ENCODE measurements at regions not wholly inside any gene's neighbourhood (a gene's known extent, or its start where the extent isn't known, plus 50 kb on each side); places are given as distances from the start of the nearest gene placed in this dataset.
A peak's percentile ranks its signal among the peaks of the same experiment; 100 is the strongest.

DNA sequence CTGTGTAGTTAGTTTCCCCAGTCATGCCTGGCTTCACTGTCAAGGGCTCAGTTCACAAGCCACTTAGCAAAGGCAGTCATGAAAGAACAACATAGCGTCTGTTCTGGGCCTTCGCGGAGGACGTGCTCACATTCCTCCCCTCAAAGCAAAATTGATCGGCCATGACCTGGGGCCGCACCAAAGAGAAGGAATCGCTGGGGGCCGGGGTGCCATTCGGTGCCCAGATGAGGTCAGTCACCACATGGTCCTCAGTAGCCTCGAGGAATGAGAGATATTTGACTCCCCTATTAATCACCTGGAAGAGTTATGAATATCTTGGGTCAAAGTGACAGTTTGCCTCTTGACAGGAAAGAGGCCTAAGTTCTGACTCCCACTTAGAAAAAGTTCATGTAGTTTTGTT, 251.1 kb upstream of the JUN start:
- DNase-seq: no peak

DNA sequence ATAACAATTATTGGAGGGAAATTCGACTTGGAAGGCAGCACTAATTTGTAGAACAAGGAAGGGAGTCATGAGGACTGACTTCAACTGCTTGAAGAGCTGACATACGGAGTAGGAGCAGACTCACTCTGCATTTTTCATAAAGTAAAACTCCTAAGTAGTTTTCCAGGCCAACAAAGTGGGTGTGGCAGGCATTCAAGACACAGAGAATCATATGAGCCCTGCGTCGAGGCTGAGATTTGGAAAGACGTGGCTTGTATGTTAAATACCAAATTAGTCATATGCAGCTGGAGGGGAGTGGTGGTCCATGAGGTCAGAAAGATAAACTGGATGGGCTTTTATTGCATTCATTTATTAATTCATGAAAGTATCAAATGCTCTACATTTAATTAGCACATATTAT, 255.7 kb upstream of the JUN start:
- DNase-seq: no peak

DNA sequence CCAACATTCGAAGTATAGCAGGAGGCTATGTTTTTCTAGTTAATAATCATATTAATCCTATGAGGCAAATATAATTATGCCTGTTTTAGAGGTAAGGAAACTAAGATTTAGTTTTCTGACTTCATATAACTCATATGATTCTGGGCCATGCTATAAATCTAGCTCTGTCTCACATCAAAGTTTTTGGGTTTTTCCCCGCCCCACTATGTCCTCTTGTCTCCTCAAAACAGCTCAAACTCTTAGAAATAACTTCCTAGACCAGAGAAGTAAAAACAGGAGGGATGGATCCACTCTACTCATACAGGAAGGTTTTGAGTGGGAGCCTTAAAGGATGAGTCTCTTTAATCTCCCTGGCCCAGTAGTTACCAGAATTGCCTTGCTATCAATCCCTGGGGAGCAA, 256.4 kb upstream of the FGGY start:
- DNase-seq: no peak

DNA sequence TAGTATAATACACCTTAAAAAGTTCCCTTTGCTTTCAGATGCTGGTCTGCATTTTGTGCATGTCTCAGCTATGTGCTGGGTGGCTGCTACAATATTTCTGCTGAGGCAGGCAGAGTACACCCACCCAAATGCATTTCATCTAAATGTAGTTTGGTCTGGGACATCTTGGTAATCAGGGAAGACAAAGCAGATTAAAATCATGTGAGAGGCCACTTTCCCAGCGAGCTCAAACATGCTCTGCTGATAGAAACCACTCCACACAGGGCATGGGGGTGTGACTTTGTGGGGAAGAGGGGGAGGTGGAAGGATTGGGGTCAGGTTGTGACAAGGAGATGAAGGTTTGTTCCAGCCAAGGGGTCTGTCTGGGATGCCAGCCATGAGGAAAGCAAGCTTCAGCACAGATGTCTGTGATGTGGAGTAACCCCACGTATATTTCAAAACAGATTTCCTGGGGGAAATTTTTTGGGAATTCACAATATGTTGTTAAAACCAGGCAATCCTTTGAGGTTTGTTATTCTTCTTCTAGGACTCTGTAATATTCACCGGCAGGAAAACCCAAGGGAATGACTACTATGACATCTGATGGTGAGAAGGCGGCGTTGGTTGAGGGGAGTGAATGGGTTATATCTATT, 255.1 kb upstream of the FGGY start:
- peak; percentile 23 for DNase-seq

DNA sequence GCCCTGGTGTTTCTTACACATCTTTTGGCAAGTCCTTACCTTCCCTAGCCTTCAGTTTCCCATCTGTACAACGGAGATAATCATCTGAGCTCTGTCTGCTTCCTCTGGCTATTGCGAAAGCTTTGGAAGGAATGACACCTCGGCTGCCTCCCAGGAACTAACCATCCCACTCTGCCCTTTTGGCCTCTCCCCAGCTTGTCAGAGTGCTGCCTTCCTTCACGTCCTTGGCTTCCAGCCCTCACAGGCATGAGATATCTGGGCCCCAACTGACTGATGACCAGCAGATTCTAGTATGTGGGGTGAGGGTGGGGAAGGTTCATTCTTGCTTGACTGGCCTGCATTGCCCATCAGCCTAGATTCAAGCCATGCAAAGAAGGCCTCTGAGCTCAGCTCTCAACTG, 253.1 kb upstream of the FGGY start:
- DNase-seq: peak; percentile 81

DNA sequence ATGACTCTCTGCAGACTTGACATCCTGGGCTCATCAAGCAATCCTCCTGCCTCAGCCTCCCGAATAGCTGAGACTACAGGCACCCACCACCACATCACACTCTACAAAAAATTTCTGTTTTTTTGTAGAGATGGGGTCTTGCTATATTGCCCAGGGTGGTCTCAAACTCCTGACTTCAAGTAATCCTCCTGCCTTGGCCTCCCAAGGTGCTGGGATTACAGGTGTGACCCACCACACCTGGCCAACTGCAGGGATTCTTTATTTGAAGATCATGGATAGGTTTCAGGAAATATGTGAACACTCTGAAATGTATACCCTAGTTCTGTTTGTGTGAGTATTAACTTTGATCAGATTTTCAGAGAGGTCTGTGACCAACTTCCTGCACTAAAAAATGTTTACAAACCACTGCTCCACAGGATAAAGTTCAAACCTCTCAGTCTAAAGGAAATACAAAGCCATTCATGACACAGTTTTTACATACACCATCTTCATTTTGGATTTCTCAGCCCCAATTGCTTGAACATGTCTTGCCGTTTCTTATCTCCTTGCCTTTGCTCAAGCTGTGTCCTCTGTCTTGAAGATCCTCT, 252.3 kb upstream of the FGGY start:
- DNase-seq: no peak

DNA sequence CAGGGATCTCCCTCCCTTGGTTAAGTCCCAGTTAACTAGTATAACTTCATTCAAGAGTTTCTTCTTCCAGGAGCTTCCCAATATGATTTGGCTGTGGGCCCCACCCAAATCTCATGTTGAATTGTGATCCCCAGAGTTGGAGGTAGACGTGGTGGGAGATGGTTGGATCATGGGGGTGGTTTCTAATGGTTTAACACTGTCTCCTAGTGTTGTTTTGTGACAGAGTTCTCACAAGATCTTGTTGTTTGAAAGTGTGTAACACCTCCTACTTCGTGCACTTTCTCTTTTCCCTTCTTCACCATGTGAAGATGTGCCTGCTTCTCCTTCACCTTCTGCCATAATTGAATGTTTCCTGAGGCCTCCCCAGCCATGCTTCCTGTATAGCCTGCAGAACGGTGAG, 251.8 kb upstream of the FGGY start:
- DNase-seq: no peak

DNA sequence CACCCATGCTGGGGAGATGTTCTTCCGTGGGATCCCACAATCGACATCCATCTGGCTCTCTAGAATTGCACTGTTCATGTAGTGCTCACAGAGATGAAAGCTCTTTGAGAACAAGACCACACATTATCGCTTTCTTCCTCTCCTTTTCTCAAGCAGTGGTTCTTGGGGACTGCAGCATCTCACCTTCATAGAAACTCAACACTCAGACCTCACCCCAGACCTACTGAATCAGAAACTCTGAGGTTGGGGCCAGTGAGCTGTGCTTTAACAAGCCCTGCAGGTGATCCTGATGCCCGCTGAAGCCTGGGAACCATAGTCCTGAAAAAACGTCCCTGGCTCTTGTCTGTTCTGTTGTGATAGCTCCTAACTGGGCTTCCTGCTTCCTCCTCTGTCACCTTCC, 251.3 kb upstream of the FGGY start:
- no peak for DNase-seq

DNA sequence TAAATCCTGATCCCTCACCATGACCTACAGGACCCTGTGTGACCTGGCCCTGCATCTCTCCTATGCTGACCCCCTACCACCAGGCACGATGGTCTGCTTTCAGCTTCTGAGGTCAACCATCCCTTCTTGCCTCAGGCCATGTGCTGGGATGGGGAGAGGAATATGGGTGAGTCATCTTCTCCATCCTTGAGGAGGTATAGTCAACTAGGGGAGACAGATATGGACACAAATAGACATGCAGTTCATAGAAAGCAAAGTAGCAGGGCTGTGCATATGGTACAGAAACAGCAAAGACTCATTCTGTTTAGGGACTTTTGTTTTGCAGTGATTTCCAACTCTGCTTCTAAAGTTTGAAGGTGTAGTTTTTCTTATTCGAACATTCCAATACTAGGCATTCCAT, 250.8 kb upstream of the FGGY start:
- peak; percentile 68 for DNase-seq

DNA sequence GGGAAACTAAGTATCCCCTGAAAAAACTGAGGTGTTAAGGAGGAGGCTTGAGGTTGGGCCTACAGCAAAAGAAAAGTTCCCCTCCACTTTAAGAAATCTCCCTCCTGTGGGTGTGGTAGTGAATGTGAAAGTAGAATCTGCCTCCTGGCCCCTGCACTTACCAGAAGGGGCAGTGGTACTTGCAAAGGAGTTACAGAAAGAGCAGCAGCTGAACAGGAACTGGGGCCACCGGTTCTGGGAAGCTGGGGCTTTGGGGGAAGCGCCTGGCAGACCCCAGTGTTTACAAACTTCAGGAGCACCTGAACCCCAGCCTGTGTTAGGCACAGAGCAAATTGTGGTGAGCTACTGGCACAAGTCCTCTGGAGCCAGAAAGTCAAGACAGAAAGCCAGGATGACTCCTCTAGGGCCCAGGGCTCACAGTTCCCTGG, 250.2 kb upstream of the FGGY start:
- DNase-seq: no peak

DNA sequence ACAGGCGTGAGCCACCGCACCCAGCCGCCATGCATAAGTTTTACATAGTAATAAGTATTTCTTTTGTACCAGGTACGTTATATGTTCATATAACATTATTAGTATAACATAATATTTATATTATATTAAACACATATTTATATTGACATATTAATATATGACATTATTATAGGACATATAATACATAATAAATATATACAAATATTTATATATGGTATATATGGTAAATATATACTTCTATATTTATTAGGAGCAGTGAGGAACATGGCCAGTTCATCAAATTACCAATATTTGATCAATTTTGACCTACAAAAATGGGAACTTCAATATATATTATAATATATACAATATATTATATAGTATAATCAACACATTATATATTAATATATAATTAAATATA, 245.9 kb upstream of the FGGY start:
- DNase-seq: no peak

DNA sequence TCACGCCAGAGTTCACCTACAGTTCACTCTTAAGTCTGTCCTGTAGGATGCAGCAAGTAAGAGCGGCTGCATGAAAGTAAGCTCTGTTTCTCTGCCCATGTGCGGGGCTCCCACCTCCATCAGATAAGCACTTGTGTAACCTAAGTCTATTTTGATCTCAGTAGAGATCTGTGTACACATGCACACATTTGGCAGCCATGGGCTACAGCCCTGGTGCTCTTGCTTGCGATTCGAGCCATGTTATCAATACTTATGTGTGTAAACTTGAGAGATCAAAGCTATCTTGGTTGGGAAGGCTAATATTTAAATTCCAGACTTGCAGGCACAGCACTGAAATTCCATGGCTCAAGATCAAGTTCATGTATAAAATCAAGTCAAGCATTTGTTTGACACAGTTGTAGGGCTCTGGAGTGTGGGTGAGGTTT, 244.7 kb upstream of the FGGY start:
- DNase-seq: no peak

DNA sequence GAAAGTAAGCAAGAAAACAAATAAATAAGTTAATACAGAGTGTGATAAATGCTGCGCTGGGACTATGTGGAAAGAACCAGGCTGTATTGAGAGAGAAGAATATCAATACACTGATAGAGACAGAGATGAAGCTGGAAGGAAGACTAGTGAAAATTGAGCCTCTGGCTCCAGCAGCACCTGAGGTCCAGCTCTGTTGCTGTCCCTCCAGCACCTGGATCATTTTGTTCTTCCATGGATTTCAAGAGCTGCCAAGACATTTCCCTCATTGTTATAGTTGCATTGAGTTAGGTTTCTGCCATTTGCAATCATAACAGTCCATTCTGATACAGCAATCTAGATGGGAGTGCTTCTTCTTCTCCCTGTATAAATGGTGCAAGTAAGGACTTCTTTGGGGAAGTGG, 242.7 kb upstream of the FGGY start:
- DNase-seq: no peak

DNA sequence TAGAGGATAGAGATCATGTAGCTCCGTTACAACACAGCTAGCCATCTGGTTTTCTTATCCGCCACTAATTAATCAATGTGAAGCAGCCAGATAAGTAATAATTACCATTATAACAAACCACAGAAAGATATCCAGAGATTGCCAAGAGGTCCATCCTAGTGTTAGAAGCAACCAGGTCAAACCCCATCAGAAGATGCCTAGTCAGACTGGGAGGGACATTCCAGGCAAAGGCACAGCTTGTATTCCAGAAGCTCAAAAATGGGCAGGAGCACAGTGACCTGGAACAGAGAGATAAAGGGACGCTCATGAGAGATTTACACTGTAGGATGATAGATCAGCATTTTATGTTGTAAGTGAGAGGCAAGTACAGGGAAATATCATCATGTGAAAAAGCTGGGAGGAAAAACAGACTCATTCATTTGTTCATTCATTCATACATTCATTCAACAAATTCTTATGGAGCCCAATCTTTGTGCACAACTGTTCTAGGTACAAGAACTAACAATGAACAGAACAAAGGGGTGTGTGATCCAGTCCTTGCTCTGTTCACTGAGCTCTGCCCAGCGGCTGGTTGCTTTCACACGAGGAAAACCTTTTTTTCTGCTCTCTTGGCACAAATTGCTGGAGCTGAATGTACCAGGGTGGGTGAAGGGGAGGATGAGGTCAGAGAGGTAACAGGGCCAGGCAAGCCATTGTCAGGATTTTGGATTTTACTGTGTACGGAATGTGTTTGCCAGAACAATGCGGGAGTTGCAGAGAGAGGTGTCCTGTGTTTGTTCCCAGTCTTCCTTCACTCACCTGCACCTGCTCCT, 240.8 kb upstream of the FGGY start:
- no peak for DNase-seq

DNA sequence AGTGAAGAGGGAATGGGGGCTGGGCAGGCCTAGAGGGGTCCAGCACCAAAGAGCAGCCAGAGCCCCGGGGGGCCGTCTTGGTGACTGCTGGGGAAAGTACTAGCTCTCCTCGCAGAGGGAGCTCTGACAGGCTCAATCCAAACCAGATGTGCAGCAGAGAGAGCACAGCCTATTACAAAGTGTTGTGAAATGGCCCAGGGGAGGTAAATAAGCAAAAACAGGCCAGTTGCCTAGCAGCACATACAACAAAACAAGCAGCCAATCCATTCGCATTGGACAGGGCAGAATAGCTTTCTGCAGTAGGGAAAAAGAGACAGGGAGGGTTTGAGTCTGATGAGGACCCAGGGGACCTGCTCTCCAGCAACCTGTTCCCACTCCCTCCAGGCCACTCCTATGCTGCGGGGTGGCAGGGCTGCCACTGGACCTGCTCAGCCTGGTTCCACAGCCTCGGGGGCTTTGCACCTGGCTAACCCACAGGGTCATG, 239.6 kb upstream of the FGGY start:
- DNase-seq: peak; percentile 85

DNA sequence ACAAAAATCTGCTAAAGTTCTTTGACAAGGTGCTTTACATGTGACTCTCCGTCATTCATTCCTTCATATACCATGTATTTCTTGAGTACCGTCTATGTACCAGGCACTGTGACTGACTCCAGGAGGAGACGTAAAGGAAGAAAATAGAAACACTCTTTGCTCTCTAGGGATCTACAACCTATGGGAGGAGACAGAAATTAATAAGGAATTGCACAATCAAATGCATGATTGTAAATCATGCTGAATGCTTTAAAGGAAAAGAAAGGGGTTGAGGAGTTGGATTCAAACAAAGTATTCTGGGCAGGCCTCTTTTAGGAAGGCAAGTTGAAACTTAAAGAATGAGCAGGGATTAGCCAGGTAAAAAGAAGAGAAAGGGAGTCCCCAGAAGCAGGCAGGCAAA, 239.1 kb upstream of the FGGY start:
- DNase-seq: no peak

DNA sequence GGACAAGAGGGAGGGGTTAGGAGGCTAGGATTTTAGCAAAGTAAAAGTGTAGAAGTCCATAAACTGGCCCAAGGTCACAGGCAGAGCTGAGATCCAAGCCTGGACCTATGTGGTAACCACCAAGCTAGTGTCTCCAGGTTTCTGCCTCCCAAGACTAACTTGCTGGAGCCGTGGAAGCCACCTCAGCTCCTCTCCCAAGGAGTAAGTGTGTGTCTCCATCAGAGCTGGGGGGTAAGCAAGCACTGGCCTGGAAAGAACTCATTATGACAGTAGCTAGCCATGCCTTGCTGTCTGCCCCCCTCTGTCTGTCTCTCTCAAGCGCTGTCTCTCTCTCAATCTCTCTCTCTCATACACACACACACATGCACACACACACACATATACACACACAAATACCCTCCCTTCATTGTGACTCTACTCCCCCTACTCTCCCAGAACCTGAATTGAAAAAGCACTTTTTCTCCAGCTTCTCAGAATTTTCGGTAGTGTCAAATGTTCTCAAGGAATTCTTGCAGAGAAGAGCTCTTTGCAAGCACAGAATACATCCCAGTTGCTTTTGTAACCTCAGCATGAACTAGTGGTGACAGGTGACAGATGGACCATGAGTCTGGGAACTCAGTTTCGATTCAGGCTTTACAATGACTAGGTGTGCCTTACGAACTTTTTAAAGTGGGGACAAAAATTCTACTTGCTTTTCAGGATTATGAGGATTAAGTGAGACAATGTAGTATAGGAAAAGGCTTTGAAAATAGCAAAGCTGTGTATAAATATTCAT, 238.0 kb upstream of the FGGY start:
- DNase-seq: no peak

DNA sequence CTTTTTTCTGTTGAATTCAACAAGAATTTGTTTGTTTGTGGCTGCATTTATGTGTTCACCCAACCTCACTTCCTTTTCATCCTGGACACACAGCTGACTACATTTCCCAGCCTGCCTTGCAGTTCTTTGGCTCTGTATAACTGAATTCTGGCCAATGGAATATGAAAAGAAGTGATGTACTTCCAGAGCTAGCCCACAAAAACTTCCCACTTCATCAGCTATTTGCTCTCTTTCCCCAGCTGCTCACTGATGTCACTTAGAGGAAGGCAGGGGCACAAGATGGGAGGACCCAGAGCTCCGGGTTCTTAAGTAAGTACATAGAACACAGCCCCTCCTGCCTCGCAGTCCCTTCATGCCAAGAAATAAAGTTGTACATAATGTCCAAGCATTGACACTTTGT, 235.0 kb upstream of the FGGY start:
- no peak for DNase-seq

DNA sequence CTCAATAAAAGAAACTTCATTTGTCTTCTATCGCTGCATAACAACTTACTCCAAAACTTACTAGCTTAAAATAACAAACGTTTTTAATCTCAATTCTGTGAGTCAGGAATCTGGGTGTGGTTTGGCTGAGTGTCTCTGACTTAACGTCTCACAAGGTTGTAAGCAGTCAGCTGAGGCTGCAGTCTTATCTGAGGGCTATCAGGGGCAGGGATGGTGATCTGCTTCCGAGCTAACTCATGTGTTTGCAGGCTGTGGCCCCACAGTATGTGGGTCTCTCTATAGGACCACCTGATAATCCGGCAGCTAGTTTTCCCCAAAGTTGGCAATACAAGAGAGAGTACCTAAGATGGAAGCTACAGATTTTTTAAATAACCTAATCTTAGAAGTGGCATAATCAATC, 234.2 kb upstream of the FGGY start:
- DNase-seq: peak; percentile 70

DNA sequence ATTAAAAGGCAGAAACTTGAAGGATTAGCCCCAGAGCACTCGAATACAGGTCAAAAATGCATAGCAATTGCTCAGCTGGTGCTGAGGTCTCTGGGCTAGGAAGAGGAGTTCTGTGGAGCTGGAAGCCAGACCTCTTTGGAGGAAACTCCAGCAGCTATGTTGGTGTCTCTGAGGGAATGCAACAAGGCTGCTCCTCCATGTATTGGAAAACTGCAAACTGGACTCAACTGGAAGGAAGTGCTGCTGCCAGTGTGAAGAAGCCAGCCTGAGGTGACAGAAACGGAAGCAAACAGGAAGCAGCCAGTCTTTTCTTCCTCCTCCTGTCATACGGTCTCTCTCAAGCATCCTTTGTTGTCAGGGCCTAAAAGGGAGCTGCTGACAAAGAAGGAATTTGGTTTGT, 233.4 kb upstream of the FGGY start:
- no peak for DNase-seq

DNA sequence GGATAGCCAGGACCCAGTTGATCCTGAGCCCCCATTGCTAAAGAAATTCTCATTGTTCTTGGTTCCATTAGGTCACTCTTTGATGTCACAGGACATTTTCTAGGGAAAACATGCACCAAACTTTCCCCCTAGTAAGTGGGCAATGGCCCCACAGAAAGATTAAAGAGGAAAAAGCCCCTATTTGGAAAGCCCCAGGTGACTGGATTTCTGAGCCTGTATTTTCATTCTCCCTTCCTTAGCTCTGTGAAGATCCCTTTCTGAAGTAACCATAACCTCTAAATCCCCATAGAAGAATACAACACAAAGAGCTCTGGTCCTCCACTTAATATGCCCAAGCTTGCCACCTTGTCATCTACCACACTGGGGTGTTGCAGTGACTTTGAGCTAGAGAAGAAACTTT, 232.3 kb upstream of the FGGY start:
- no peak for DNase-seq

DNA sequence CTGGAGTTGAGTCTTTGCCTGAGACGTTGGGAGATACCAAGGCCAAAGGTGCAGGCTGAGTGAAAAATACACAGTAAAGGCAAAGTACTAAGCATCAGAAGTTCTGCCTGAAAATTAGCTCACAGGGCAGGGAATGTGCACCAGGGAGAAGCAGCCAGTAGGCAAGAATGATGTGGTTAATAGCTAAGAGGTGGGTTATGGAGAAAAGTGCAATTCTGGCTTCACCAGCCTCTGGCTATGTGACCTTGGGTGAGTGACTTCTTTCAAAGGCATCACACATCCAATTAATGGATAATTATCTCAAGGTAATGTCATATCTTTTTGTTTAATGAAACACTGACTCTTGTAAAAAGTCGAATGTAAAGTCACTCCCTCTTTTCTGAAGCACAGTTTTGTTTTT, 230.7 kb upstream of the FGGY start:
- DNase-seq: no peak

DNA sequence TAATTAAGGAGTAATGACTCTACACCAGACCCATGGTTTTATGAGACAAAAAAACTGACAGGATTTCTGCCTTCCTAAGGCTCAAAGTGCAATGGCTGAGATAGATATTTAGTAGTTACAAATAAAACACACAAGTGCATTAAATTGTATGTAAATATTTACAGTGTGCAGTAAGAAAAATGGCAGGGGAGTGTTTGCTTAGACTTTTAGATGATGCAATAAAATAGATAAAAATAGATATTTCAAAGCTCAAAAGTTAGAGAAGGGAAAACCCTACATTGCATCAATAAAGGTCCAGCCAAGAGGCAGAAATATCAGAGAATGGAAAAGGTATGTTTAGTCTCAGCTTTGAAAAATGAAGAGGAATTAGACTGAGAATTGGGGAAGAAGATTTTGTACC, 226.3 kb upstream of the FGGY start:
- no peak for DNase-seq

DNA sequence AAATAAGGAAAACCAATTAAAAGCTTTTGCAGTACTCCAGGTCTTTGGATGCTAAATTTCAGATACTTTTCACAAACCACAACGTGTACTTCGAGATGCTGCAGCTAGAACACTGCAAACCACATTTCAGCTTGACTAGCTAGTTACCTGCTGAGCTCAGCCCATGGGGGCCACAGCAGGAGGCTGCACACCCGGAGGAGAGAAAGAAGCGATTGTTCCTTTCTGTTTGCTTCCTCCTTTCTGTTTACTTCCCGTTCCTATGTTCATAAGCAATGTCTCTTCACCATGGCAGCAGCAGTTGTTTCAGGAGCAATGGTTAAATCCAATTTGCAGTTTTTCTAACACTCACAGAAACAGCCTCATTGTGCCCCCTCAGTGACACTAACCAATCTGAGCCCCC, 225.6 kb upstream of the FGGY start:
- DNase-seq: no peak

Measured in islet precursor cell (in vitro differentiated cells).